Liver (tissue), 8 donors: ENCODE measurements at regions not wholly inside any gene's neighbourhood (a gene's known extent, or its start where the extent isn't known, plus 50 kb on each side); places are given as distances from the start of the nearest gene placed in this dataset.

Source experiments
- DNase-seq: peaks from one replicate; pipeline ENCODE4 v3.0.0-alpha.2; 2017; ENCODE audit warnings: low spot score
- H3K27ac ChIP-seq, 2 donors: one replicate each; pipeline ENCODE4 v1.7.0; 2013; ENCODE audit warnings: inconsistent platforms in 2 of 2, low read length in 2 of 2, control low read depth in 1 of 2, low read depth in 1 of 2, mild to moderate bottlenecking in 1 of 2
- H3K27me3 ChIP-seq, 4 donors: one replicate each; pipeline versions ENCODE4 v1.6.1 to v1.7.0; 2013; ENCODE audit warnings: low read length in 3 of 4, inconsistent platforms in 1 of 4, mild to moderate bottlenecking in 1 of 4, moderate library complexity in 1 of 4; ENCODE audit not compliant: control insufficient read depth in 4 of 4, insufficient read depth in 4 of 4
- H3K36me3 ChIP-seq, 4 donors: one replicate each; pipeline versions ENCODE4 v1.6.1 to v1.7.0; 2013; ENCODE audit warnings: low read length in 3 of 4, mild to moderate bottlenecking in 3 of 4, low read depth in 1 of 4, moderate library complexity in 1 of 4; ENCODE audit not compliant: control insufficient read depth in 4 of 4, insufficient read depth in 3 of 4
- H3K4me1 ChIP-seq, 4 donors: one replicate each; pipeline versions ENCODE4 v1.6.1 to v1.7.0; 2013; ENCODE audit warnings: low read length in 3 of 4, mild to moderate bottlenecking in 3 of 4, moderate library complexity in 1 of 4; ENCODE audit not compliant: control insufficient read depth in 4 of 4, insufficient read depth in 4 of 4
- H3K4me3 ChIP-seq, 3 donors: one replicate each; pipeline versions ENCODE4 v1.6.1 to v1.7.0; 2013; ENCODE audit warnings: low read length in 3 of 3, control low read depth in 1 of 3, low read depth in 1 of 3, mild to moderate bottlenecking in 1 of 3
- H3K9ac ChIP-seq, 2 donors: one replicate each; pipeline ENCODE4 v1.7.0; 2013; ENCODE audit warnings: low read length in 2 of 2, mild to moderate bottlenecking in 2 of 2, moderate library complexity in 2 of 2, control low read depth in 1 of 2, low read depth in 1 of 2
- H3K9me3 ChIP-seq, 4 donors: one replicate each; pipeline versions ENCODE4 v1.6.1 to v1.7.0; 2013; ENCODE audit warnings: low read length in 3 of 4; ENCODE audit not compliant: control insufficient read depth in 4 of 4
- ATF3 ChIP-seq: IDR thresholded peaks from 2 replicates; pipeline ENCODE4 v1.6.1; 2016; ENCODE audit warnings: antibody characterized with exemption
- CTCF ChIP-seq: fragments of 150-350 bp; IDR thresholded peaks from 2 replicates; pipeline ENCODE4 v1.5.1; 2017; ENCODE audit warnings: improper control_type of control experiment, low read depth, low read length; ENCODE audit not compliant: missing input control
- EGR1 ChIP-seq, 2 donors: IDR thresholded peaks; 2 replicates each; pipeline ENCODE4 v1.6.1; 2016 to 2018; ENCODE audit warnings: antibody characterized with exemption in 2 of 2, low read depth in 2 of 2
- FOXA1 ChIP-seq: IDR thresholded peaks from 2 replicates; pipeline ENCODE4 v1.6.1; 2016; ENCODE audit warnings: antibody characterized with exemption
- GABPA ChIP-seq, 2 donors: IDR thresholded peaks in 1 of 2; conservative IDR thresholded peaks in 1 of 2; 2 replicates each; pipeline ENCODE4 v1.6.1; 2016; ENCODE audit warnings: antibody characterized with exemption in 2 of 2, mild to moderate bottlenecking in 1 of 2, moderate library complexity in 1 of 2
- HNF4A ChIP-seq, 2 donors: conservative IDR thresholded peaks; 2 replicates each; pipeline ENCODE4 v1.6.1; 2016; ENCODE audit warnings: antibody characterized with exemption in 2 of 2, mild to moderate bottlenecking in 2 of 2
- HNF4G ChIP-seq: IDR thresholded peaks from 2 replicates; pipeline ENCODE4 v1.6.1; 2016; ENCODE audit warnings: antibody characterized with exemption
- JUND ChIP-seq, 2 donors: IDR thresholded peaks; 2 replicates each; pipeline ENCODE4 v1.6.1; 2016; ENCODE audit warnings: antibody characterized with exemption in 2 of 2
- NR2F2 ChIP-seq: IDR thresholded peaks from 2 replicates; pipeline ENCODE4 v1.6.1; 2016; ENCODE audit warnings: antibody characterized with exemption
- RAD21 ChIP-seq, 2 donors: IDR thresholded peaks; 2 replicates each; pipeline ENCODE4 v1.6.1; 2016; ENCODE audit warnings: antibody characterized with exemption in 2 of 2, mild to moderate bottlenecking in 2 of 2
- RXRA ChIP-seq, 2 donors: IDR thresholded peaks; 2 replicates each; pipeline ENCODE4 v1.6.1; 2017 to 2018; ENCODE audit warnings: antibody characterized with exemption in 2 of 2, mild to moderate bottlenecking in 1 of 2
- SP1 ChIP-seq: IDR thresholded peaks from 2 replicates; pipeline ENCODE4 v1.6.1; 2018; ENCODE audit warnings: antibody characterized with exemption, mild to moderate bottlenecking
- TAF1 ChIP-seq: conservative IDR thresholded peaks from 2 replicates; pipeline ENCODE4 v1.6.1; 2016; ENCODE audit warnings: antibody characterized with exemption, mild to moderate bottlenecking
- YY1 ChIP-seq: IDR thresholded peaks from 2 replicates; pipeline ENCODE4 v1.6.1; 2016; ENCODE audit warnings: antibody characterized with exemption, mild to moderate bottlenecking
- WGBS: extraction: QIAGEN DNeasy Blood & Tissue Kit; methylation state at CpG from one replicate; pipeline ENCODE4 v1.1.7; 2013; 5-methylcytosine and 5-hydroxymethylcytosine counted together
- TF ChIP-seq, protein P1 (sequence below): IDR thresholded peaks from 2 replicates; pipeline ENCODE4 v1.6.1; 2016; ENCODE audit warnings: antibody characterized with exemption
- TF ChIP-seq, protein P2 (sequence below): IDR thresholded peaks from 2 replicates; pipeline ENCODE4 v1.6.1; 2016; ENCODE audit warnings: antibody characterized with exemption, mild to moderate bottlenecking
- TF ChIP-seq, protein P3 (sequence below): IDR thresholded peaks from 2 replicates; pipeline ENCODE4 v1.6.1; 2016; ENCODE audit warnings: antibody characterized with exemption
- donor health status: healthy.
- donor health status: healthy.
- donor health status: healthy.
- donor health status: healthy.
- donor health status: healthy.

- no peak for TF ChIP-seq GABPA (IDR thresholded peaks at IDR 0.05 in 1 of 2, conservative IDR thresholded peaks at IDR 0.05 in 1 of 2)
- TF ChIP-seq, protein P1, sequence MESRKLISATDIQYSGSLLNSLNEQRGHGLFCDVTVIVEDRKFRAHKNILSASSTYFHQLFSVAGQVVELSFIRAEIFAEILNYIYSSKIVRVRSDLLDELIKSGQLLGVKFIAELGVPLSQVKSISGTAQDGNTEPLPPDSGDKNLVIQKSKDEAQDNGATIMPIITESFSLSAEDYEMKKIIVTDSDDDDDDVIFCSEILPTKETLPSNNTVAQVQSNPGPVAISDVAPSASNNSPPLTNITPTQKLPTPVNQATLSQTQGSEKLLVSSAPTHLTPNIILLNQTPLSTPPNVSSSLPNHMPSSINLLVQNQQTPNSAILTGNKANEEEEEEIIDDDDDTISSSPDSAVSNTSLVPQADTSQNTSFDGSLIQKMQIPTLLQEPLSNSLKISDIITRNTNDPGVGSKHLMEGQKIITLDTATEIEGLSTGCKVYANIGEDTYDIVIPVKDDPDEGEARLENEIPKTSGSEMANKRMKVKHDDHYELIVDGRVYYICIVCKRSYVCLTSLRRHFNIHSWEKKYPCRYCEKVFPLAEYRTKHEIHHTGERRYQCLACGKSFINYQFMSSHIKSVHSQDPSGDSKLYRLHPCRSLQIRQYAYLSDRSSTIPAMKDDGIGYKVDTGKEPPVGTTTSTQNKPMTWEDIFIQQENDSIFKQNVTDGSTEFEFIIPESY: no peak
- TF ChIP-seq HNF4G: no peak
- no peak for TF ChIP-seq RXRA (IDR thresholded peaks at IDR 0.05)
- no peak for TF ChIP-seq HNF4A (conservative IDR thresholded peaks at IDR 0.05)
- no peak for TF ChIP-seq NR2F2
- TF ChIP-seq ATF3: no peak
- TF ChIP-seq, protein P2, sequence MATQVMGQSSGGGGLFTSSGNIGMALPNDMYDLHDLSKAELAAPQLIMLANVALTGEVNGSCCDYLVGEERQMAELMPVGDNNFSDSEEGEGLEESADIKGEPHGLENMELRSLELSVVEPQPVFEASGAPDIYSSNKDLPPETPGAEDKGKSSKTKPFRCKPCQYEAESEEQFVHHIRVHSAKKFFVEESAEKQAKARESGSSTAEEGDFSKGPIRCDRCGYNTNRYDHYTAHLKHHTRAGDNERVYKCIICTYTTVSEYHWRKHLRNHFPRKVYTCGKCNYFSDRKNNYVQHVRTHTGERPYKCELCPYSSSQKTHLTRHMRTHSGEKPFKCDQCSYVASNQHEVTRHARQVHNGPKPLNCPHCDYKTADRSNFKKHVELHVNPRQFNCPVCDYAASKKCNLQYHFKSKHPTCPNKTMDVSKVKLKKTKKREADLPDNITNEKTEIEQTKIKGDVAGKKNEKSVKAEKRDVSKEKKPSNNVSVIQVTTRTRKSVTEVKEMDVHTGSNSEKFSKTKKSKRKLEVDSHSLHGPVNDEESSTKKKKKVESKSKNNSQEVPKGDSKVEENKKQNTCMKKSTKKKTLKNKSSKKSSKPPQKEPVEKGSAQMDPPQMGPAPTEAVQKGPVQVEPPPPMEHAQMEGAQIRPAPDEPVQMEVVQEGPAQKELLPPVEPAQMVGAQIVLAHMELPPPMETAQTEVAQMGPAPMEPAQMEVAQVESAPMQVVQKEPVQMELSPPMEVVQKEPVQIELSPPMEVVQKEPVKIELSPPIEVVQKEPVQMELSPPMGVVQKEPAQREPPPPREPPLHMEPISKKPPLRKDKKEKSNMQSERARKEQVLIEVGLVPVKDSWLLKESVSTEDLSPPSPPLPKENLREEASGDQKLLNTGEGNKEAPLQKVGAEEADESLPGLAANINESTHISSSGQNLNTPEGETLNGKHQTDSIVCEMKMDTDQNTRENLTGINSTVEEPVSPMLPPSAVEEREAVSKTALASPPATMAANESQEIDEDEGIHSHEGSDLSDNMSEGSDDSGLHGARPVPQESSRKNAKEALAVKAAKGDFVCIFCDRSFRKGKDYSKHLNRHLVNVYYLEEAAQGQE: no peak
- no peak for TF ChIP-seq FOXA1
- no peak for TF ChIP-seq RAD21 (IDR thresholded peaks at IDR 0.05)
- no peak for TF ChIP-seq CTCF
- no peak for TF ChIP-seq YY1
- TF ChIP-seq SP1: no peak
- no peak for TF ChIP-seq EGR1 (IDR thresholded peaks at IDR 0.05; ENCODE audit: low read depth in 2 of 2)
- no peak for TF ChIP-seq JUND (IDR thresholded peaks at IDR 0.05)
- H3K27me3 ChIP-seq: no peaks in the 10 kb centered on the region
- no peaks in the 10 kb centered on the region for H3K9me3 ChIP-seq
- H3K4me1 ChIP-seq: peaks cover 1 to 14% (median 6%) of the 10 kb centered on the region in 4 donors
- no peak for DNase-seq
- 73% methylated on average over 9 of the region's 9 CpGs for WGBS
- H3K27ac ChIP-seq: no peak overlapping the region
- no peak overlapping the region for H3K4me3 ChIP-seq
- H3K9ac ChIP-seq: no peak overlapping the region
- no peaks in the 10 kb centered on the region for H3K36me3 ChIP-seq
These were observed 196.7 kb downstream of the RGS3 start for GRCh38 chr9:113660196-113660595.

DNA sequence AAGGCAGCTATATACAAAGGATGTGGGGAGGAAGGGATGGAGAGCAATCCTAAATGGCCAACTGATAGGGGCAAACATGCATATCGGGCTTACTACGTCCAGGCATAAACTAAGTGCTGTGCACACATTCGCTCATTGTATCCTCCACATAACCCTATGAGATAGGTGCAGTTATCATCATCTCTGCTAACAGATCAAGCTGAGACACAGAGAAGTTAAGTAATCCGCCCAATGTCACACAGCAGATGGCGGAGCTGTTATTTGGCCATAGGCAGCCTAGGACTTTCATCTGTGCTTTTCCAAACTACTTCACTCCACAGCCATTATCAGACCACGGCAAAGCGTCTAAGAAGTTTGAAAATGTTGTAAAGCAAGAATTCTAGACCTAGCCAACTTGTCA, 197.5 kb downstream of the RGS3 start:
- peaks cover 0 to 9% (median 5%) of the 10 kb centered on the region in 4 donors for H3K4me1 ChIP-seq
- no peak overlapping the region for H3K4me3 ChIP-seq
- no peak overlapping the region for H3K9ac ChIP-seq
- no peaks in the 10 kb centered on the region for H3K9me3 ChIP-seq
- no peaks in the 10 kb centered on the region for H3K36me3 ChIP-seq
- WGBS: 87% methylated on average over 7 of the region's 7 CpGs
- H3K27me3 ChIP-seq: no peaks in the 10 kb centered on the region
- DNase-seq: no peak
- no peak overlapping the region for H3K27ac ChIP-seq
- TF ChIP-seq EGR1 (IDR thresholded peaks at IDR 0.05; ENCODE audit: low read depth in 2 of 2) (no peak), TAF1 (no peak), NR2F2 (no peak), HNF4G (no peak), GABPA (IDR thresholded peaks at IDR 0.05 in 1 of 2, conservative IDR thresholded peaks at IDR 0.05 in 1 of 2) (no peak), RAD21 (IDR thresholded peaks at IDR 0.05) (no peak)
- TF ChIP-seq, protein P2: no peak
- TF ChIP-seq, protein P1: no peak
- TF ChIP-seq, protein P3, sequence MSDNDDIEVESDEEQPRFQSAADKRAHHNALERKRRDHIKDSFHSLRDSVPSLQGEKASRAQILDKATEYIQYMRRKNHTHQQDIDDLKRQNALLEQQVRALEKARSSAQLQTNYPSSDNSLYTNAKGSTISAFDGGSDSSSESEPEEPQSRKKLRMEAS: no peak
